ENCODE measurements at regions not wholly inside any gene's neighbourhood (a gene's known extent, or its start where the extent isn't known, plus 50 kb on each side); places are given as distances from the start of the nearest gene placed in this dataset.

GRCh38 chr2:136439064-136439676 lies 321.2 kb upstream of the CXCR4 start:
- H3K27me3 ChIP-seq: no peaks in the 10 kb centered on the region
- 49 to 54% methylated on average over 5 of the region's 5 CpGs for WGBS, 2 donors
- no peaks in the 10 kb centered on the region for H3K9me3 ChIP-seq
- H3K27ac ChIP-seq: no peak overlapping the region
- no peak for DNase-seq
- H3K36me3 ChIP-seq: no peaks in the 10 kb centered on the region
- no peak for TF ChIP-seq POLR2AphosphoS5 (IDR thresholded peaks at IDR 0.05)
- no peak for TF ChIP-seq CTCF (IDR thresholded peaks at IDR 0.05)
- no peak for TF ChIP-seq POLR2A (IDR thresholded peaks at IDR 0.05)
- no peak for TF ChIP-seq EP300 (IDR thresholded peaks at IDR 0.05)
- H3K4me3 ChIP-seq: no peak overlapping the region
- intact Hi-C loops (cut with DNase I): no loop called here
- H3K4me1 ChIP-seq: peaks cover 0 to 8% (median 0%) of the 10 kb centered on the region in 4 donors

GRCh38 chr2:136437461-136437860 lies 319.5 kb upstream of the CXCR4 start:
- TF ChIP-seq POLR2AphosphoS5 (IDR thresholded peaks at IDR 0.05): no peak
- WGBS, 2 donors: 92% methylated on average over 5 of the region's 5 CpGs

GRCh38 chr2:136436936-136437335 lies 319.0 kb upstream of the CXCR4 start:
- WGBS, 2 donors: 80 to 83% methylated on average over 5 of the region's 5 CpGs

More at GRCh38 chr2:136437461-136437860, 319.5 kb upstream of the CXCR4 start:
- Histone ChIP-seq H3K36me3 (no peaks in the 10 kb centered on the region), H3K27me3 (no peaks in the 10 kb centered on the region), H3K4me3 (no peak overlapping the region), H3K4me1 (peaks cover 0 to 8% (median 0%) of the 10 kb centered on the region in 4 donors), H3K9me3 (no peaks in the 10 kb centered on the region), H3K27ac (no peak overlapping the region)
- intact Hi-C loops (cut with DNase I): no loop called here
- DNase-seq: no peak

GRCh38 chr2:136434251-136434715 lies 316.3 kb upstream of the CXCR4 start:
- H3K27me3 ChIP-seq: no peaks in the 10 kb centered on the region
- DNase-seq: no peak
- no peaks in the 10 kb centered on the region for H3K4me1 ChIP-seq
- H3K4me3 ChIP-seq: no peak overlapping the region
- 55 to 72% methylated on average over 5 of the region's 5 CpGs for WGBS, 2 donors
- no peaks in the 10 kb centered on the region for H3K9me3 ChIP-seq
- intact Hi-C loops (cut with DNase I): no loop called here
- no peaks in the 10 kb centered on the region for H3K36me3 ChIP-seq
- H3K27ac ChIP-seq: no peak overlapping the region
- TF ChIP-seq POLR2AphosphoS5 (IDR thresholded peaks at IDR 0.05): no peak
- no peak for TF ChIP-seq CTCF (IDR thresholded peaks at IDR 0.05)
- TF ChIP-seq EP300 (IDR thresholded peaks at IDR 0.05): no peak
- TF ChIP-seq POLR2A (IDR thresholded peaks at IDR 0.05): no peak

More at GRCh38 chr2:136436936-136437335, 319.0 kb upstream of the CXCR4 start:
- no peak for DNase-seq
- no peaks in the 10 kb centered on the region for H3K9me3 ChIP-seq
- no peak overlapping the region for H3K4me3 ChIP-seq
- H3K36me3 ChIP-seq: no peaks in the 10 kb centered on the region
- H3K4me1 ChIP-seq: peaks cover 0 to 8% (median 0%) of the 10 kb centered on the region in 4 donors
- H3K27ac ChIP-seq: no peak overlapping the region
- no peak for TF ChIP-seq POLR2AphosphoS5 (IDR thresholded peaks at IDR 0.05)
- no peak for TF ChIP-seq CTCF (IDR thresholded peaks at IDR 0.05)
- no peak for TF ChIP-seq EP300 (IDR thresholded peaks at IDR 0.05)
- no peak for TF ChIP-seq POLR2A (IDR thresholded peaks at IDR 0.05)
- intact Hi-C loops (cut with DNase I): no loop called here
- H3K27me3 ChIP-seq: no peaks in the 10 kb centered on the region

GRCh38 chr2:136433261-136433660 lies 315.3 kb upstream of the CXCR4 start:
- Histone ChIP-seq H3K36me3 (no peaks in the 10 kb centered on the region), H3K27ac (no peak overlapping the region), H3K9me3 (no peaks in the 10 kb centered on the region), H3K27me3 (no peaks in the 10 kb centered on the region), H3K4me1 (no peaks in the 10 kb centered on the region), H3K4me3 (no peak overlapping the region)
- WGBS, 2 donors: 91% methylated on average over 3 of the region's 3 CpGs
- intact Hi-C loops (cut with DNase I): no loop called here
- DNase-seq: no peak
- TF ChIP-seq POLR2A (IDR thresholded peaks at IDR 0.05) (no peak), EP300 (IDR thresholded peaks at IDR 0.05) (no peak), POLR2AphosphoS5 (IDR thresholded peaks at IDR 0.05) (no peak), CTCF (IDR thresholded peaks at IDR 0.05) (no peak)
